Heart left ventricle (tissue), 13 donors: ENCODE measurements at regions not wholly inside any gene's neighbourhood (a gene's known extent, or its start where the extent isn't known, plus 50 kb on each side); places are given as distances from the start of the nearest gene placed in this dataset.

Experiments
- POLR2A ChIP-seq, 2 donors: fragments of 450-650 bp; IDR thresholded peaks; one replicate each; pipeline ENCODE4 v1.6.1; 2017; ENCODE audit warnings: antibody characterized with exemption in 2 of 2, mild to moderate bottlenecking in 2 of 2, moderate library complexity in 2 of 2
- TF ChIP-seq, protein P1 (sequence below), 12 donors: fragments of 200-600 bp; sonication (generic) in 4 of 12; IDR thresholded peaks; one replicate each; pipeline versions ENCODE4 v1.5.0 to v1.8.0; 2018 to 2022; ENCODE audit warnings: antibody characterized with exemption in 12 of 12, mild to moderate bottlenecking in 5 of 12
- donor health status: ischemic (EF 13 %, LVEDD 7.1; RV severe dilation, severe dysfunction).
- donor health status: DM: no; HTN: yes; CAD: no.
- donor health status: DM: no; HTN: no; CAD: no.
- donor health status: ischemic (EF 25% LVEDD 6.9; RV normal size, moderate dysfunction).
- donor health status: ischemic (EF 25% LVEDD 5.7; RV mildly dilated, moderate dysfunction).
- donor health status: ischemic (EF 35%, LVEDD 5.7; RV mildly dilated, moderate dysfunction).
- donor health status: nonischemic (EF 11% LVEDD 7.7; RV severe dilation, severe dysfunction).
- donor health status: DM: yes; HTN: yes; CAD: no.
- donor health status: PGD.
- donor health status: ischemic (EF 29% LVEDD 5.4; RV normal size, mild dysfunction).
- donor health status: nonischemic (EF 23%, LVEDD 6.1; RV moderate dilation, normal function).

GRCh38 chr9:108552459-108553040 is 303.2 kb downstream of the ACTL7B start:
- TF ChIP-seq, protein P1, sequence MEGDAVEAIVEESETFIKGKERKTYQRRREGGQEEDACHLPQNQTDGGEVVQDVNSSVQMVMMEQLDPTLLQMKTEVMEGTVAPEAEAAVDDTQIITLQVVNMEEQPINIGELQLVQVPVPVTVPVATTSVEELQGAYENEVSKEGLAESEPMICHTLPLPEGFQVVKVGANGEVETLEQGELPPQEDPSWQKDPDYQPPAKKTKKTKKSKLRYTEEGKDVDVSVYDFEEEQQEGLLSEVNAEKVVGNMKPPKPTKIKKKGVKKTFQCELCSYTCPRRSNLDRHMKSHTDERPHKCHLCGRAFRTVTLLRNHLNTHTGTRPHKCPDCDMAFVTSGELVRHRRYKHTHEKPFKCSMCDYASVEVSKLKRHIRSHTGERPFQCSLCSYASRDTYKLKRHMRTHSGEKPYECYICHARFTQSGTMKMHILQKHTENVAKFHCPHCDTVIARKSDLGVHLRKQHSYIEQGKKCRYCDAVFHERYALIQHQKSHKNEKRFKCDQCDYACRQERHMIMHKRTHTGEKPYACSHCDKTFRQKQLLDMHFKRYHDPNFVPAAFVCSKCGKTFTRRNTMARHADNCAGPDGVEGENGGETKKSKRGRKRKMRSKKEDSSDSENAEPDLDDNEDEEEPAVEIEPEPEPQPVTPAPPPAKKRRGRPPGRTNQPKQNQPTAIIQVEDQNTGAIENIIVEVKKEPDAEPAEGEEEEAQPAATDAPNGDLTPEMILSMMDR (IDR thresholded peaks at IDR 0.05): no peak
- no peak for TF ChIP-seq POLR2A (IDR thresholded peaks at IDR 0.05)
